ENCODE measurements at regions not wholly inside any gene's neighbourhood (a gene's known extent, or its start where the extent isn't known, plus 50 kb on each side); places are given as distances from the start of the nearest gene placed in this dataset.

- intact Hi-C loops (cut with DNase I): no loop called here
- Histone ChIP-seq H3K9me3 (no peaks in the 10 kb centered on the region), H3K4me1 (no peaks in the 10 kb centered on the region), H3K27ac (no peak overlapping the region), H3K36me3 (no peaks in the 10 kb centered on the region), H3K4me3 (replicated peaks in 1 of 3) (no peak overlapping the region), H3K27me3 (no peaks in the 10 kb centered on the region)
- 48 to 50% methylated on average over 2 of the region's 2 CpGs for WGBS, 2 donors
- TF ChIP-seq POLR2A (IDR thresholded peaks at IDR 0.05): no peak
- TF ChIP-seq CTCF (IDR thresholded peaks at IDR 0.05): no peak
- DNase-seq: no peak
Measured at GRCh38 chr3:118208642-118209041, 826.0 kb downstream of the IGSF11 start.

- Histone ChIP-seq H3K4me3 (replicated peaks in 1 of 3) (no peak overlapping the region), H3K9me3 (no peaks in the 10 kb centered on the region), H3K4me1 (no peaks in the 10 kb centered on the region), H3K27ac (no peak overlapping the region), H3K36me3 (no peaks in the 10 kb centered on the region), H3K27me3 (no peaks in the 10 kb centered on the region)
- TF ChIP-seq CTCF (IDR thresholded peaks at IDR 0.05): no peak
- no peak for TF ChIP-seq POLR2A (IDR thresholded peaks at IDR 0.05)
- intact Hi-C loops (cut with DNase I): no loop called here
- DNase-seq: no peak
Measured at GRCh38 chr3:118213892-118214291, 820.8 kb downstream of the IGSF11 start.

- 44 to 49% methylated on average over 3 of the region's 3 CpGs for WGBS, 2 donors
- TF ChIP-seq CTCF (IDR thresholded peaks at IDR 0.05) (no peak), POLR2A (IDR thresholded peaks at IDR 0.05) (no peak)
- no peak overlapping the region for H3K4me3 ChIP-seq (replicated peaks in 1 of 3)
- no peaks in the 10 kb centered on the region for H3K36me3 ChIP-seq
- no peak for DNase-seq
- H3K27ac ChIP-seq: no peak overlapping the region
- no peaks in the 10 kb centered on the region for H3K4me1 ChIP-seq
- intact Hi-C loops (cut with DNase I): no loop called here
- H3K9me3 ChIP-seq: no peaks in the 10 kb centered on the region
- no peaks in the 10 kb centered on the region for H3K27me3 ChIP-seq
Measured at GRCh38 chr3:118226206-118226605, 808.4 kb downstream of the IGSF11 start.

- no peak overlapping the region for H3K4me3 ChIP-seq (replicated peaks in 1 of 3)
- H3K4me1 ChIP-seq: no peaks in the 10 kb centered on the region
- DNase-seq: no peak
- H3K9me3 ChIP-seq: no peaks in the 10 kb centered on the region
- H3K27me3 ChIP-seq: no peaks in the 10 kb centered on the region
- H3K27ac ChIP-seq: no peak overlapping the region
- H3K36me3 ChIP-seq: no peaks in the 10 kb centered on the region
- TF ChIP-seq POLR2A (IDR thresholded peaks at IDR 0.05) (no peak), CTCF (IDR thresholded peaks at IDR 0.05) (no peak)
- intact Hi-C loops (cut with DNase I): no loop called here
- WGBS, 2 donors: 76 to 81% methylated on average over 2 of the region's 2 CpGs
Measured at GRCh38 chr3:118227191-118227590, 807.5 kb downstream of the IGSF11 start.

- Histone ChIP-seq H3K36me3 (no peaks in the 10 kb centered on the region), H3K27me3 (no peaks in the 10 kb centered on the region), H3K4me3 (replicated peaks in 1 of 3) (no peak overlapping the region), H3K4me1 (no peaks in the 10 kb centered on the region), H3K9me3 (no peaks in the 10 kb centered on the region), H3K27ac (no peak overlapping the region)
- no peak for DNase-seq
- WGBS, 2 donors: 79 to 81% methylated on average over 1 of the region's 1 CpG
- intact Hi-C loops (cut with DNase I): no loop called here
- no peak for TF ChIP-seq POLR2A (IDR thresholded peaks at IDR 0.05)
- no peak for TF ChIP-seq CTCF (IDR thresholded peaks at IDR 0.05)
Measured at GRCh38 chr3:118228151-118228550, 806.5 kb downstream of the IGSF11 start.

Data from thyroid gland (tissue), 4 donors.